ENCODE measurements at regions not wholly inside any gene's neighbourhood (a gene's known extent, or its start where the extent isn't known, plus 50 kb on each side); places are given as distances from the start of the nearest gene placed in this dataset.

DNA sequence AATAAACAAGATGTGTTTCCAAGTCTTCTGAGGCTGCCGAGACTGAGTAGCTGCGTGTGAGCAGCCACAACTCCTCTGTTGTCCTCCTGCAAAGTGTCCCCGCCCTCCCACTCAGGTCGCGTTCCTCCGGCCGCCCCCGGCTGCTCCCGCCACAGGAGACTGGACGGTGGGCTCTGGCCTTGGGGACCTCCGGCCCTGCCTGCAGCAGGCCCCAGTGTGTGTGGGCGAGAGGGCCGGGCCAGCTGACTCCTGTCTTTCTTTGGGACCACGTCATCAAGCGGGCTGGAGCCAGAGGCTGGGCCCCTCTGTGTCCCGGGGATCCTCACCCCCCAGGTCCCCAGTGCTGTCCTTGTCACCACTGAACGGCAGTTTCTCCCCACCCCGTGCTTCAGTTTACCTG is 175.3 kb downstream of the NPIPB11 start:
- TF ChIP-seq, protein P1, sequence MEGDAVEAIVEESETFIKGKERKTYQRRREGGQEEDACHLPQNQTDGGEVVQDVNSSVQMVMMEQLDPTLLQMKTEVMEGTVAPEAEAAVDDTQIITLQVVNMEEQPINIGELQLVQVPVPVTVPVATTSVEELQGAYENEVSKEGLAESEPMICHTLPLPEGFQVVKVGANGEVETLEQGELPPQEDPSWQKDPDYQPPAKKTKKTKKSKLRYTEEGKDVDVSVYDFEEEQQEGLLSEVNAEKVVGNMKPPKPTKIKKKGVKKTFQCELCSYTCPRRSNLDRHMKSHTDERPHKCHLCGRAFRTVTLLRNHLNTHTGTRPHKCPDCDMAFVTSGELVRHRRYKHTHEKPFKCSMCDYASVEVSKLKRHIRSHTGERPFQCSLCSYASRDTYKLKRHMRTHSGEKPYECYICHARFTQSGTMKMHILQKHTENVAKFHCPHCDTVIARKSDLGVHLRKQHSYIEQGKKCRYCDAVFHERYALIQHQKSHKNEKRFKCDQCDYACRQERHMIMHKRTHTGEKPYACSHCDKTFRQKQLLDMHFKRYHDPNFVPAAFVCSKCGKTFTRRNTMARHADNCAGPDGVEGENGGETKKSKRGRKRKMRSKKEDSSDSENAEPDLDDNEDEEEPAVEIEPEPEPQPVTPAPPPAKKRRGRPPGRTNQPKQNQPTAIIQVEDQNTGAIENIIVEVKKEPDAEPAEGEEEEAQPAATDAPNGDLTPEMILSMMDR (IDR thresholded peaks at IDR 0.05; ENCODE audit: poor library complexity, severe bottlenecking), result no peak
- TF ChIP-seq, protein P2, sequence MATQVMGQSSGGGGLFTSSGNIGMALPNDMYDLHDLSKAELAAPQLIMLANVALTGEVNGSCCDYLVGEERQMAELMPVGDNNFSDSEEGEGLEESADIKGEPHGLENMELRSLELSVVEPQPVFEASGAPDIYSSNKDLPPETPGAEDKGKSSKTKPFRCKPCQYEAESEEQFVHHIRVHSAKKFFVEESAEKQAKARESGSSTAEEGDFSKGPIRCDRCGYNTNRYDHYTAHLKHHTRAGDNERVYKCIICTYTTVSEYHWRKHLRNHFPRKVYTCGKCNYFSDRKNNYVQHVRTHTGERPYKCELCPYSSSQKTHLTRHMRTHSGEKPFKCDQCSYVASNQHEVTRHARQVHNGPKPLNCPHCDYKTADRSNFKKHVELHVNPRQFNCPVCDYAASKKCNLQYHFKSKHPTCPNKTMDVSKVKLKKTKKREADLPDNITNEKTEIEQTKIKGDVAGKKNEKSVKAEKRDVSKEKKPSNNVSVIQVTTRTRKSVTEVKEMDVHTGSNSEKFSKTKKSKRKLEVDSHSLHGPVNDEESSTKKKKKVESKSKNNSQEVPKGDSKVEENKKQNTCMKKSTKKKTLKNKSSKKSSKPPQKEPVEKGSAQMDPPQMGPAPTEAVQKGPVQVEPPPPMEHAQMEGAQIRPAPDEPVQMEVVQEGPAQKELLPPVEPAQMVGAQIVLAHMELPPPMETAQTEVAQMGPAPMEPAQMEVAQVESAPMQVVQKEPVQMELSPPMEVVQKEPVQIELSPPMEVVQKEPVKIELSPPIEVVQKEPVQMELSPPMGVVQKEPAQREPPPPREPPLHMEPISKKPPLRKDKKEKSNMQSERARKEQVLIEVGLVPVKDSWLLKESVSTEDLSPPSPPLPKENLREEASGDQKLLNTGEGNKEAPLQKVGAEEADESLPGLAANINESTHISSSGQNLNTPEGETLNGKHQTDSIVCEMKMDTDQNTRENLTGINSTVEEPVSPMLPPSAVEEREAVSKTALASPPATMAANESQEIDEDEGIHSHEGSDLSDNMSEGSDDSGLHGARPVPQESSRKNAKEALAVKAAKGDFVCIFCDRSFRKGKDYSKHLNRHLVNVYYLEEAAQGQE (IDR thresholded peaks at IDR 0.05; ENCODE audit: borderline replicate concordance), result no peak
- TF ChIP-seq EZH2 (IDR thresholded peaks at IDR 0.05; ENCODE audit: borderline replicate concordance, insufficient read depth, low read length, poor library complexity, severe bottlenecking), result no peak
- TF ChIP-seq MXI1 (conservative IDR thresholded peaks at IDR 0.05; ENCODE audit: poor library complexity, severe bottlenecking), result no peak
- no peak for TF ChIP-seq EP300 (conservative IDR thresholded peaks at IDR 0.05; ENCODE audit: poor library complexity, severe bottlenecking)
- TF ChIP-seq TAF1 (IDR thresholded peaks at IDR 0.05; ENCODE audit: low read depth), result no peak
- TF ChIP-seq POLR2AphosphoS5 (IDR thresholded peaks at IDR 0.05), result no peak
- TF ChIP-seq RAD21 (conservative IDR thresholded peaks at IDR 0.05), result no peak
